ENCODE measurements at regions not wholly inside any gene's neighbourhood (a gene's known extent, or its start where the extent isn't known, plus 50 kb on each side); places are given as distances from the start of the nearest gene placed in this dataset.

GRCh38 chr6:113662688-113663333 is 194.3 kb upstream of the MARCKS start:
- no peaks in the 10 kb centered on the region for H3K36me3 ChIP-seq (ENCODE audit: control insufficient read depth in 2 of 2, extremely low read depth in 1 of 2, insufficient read depth in 2 of 2, low read length in 2 of 2)
- H3K27me3 ChIP-seq (ENCODE audit: control insufficient read depth in 2 of 2, insufficient read depth in 2 of 2, low read length in 2 of 2): no peaks in the 10 kb centered on the region
- no peak for TF ChIP-seq POLR2AphosphoS5 (IDR thresholded peaks at IDR 0.05; ENCODE audit: insufficient read depth, low read depth, low read length)
- no peak for TF ChIP-seq JUN (IDR thresholded peaks at IDR 0.05; ENCODE audit: borderline replicate concordance, insufficient read depth, insufficient read length, low read depth)
- no peak for TF ChIP-seq MYC (IDR thresholded peaks at IDR 0.05; ENCODE audit: low read depth, low read length)
- TF ChIP-seq CTCF (IDR thresholded peaks at IDR 0.05; ENCODE audit: extremely low read depth in 1 of 2, insufficient read depth in 1 of 2, low read depth in 1 of 2, low read length in 2 of 2): no peak
- TF ChIP-seq GATA2 (IDR thresholded peaks at IDR 0.05; ENCODE audit: insufficient read depth, insufficient read length, low read depth, low read length): no peak
- TF ChIP-seq FOS (IDR thresholded peaks at IDR 0.05; ENCODE audit: borderline replicate concordance, insufficient read depth, low read length): no peak
- no peak for TF ChIP-seq EZH2 (IDR thresholded peaks at IDR 0.05; ENCODE audit: borderline replicate concordance, low read depth, low read length, severe bottlenecking)
- dilution Hi-C loops (cut with MboI; ENCODE audit: extremely low pct_ligation_motif_present, low sequenced_read_pairs) (no loop called here), intact Hi-C loops (cut with micrococcal nuclease) (no loop called here)
- no peaks in the 10 kb centered on the region for H4K20me1 ChIP-seq (replicated peaks; ENCODE audit: control insufficient read depth, extremely low read depth, insufficient read depth, low read length)
- no peaks in the 10 kb centered on the region for H3K9me1 ChIP-seq (replicated peaks; ENCODE audit: control insufficient read depth, extremely low read depth, insufficient read depth, low read length)
- H3K4me1 ChIP-seq (ENCODE audit: control insufficient read depth, extremely low read depth, insufficient read depth, low read length): peaks cover 14% of the 10 kb centered on the region
- no peaks in the 10 kb centered on the region for H3K79me2 ChIP-seq (ENCODE audit: control insufficient read depth, insufficient read depth, low read length)
- ChIA-PET CTCF (interaction anchor here (1.2 kb wide), 1 partner anchor 10 kb away, joined by 4 read pairs; no protein-coding TSS in a partner anchor), POLR2A (no interaction called here)
- no peak overlapping the region for H3K27ac ChIP-seq (ENCODE audit: insufficient read depth, low read depth, low read length)
- no peak overlapping the region for H3K4me3 ChIP-seq (replicated peaks in 1 of 3; ENCODE audit: insufficient read depth in 1 of 3, low read depth in 1 of 3, low read length in 3 of 3)
- no peak for FAIRE-seq
- no peaks in the 10 kb centered on the region for H3K9me3 ChIP-seq (replicated peaks; ENCODE audit: control insufficient read depth, insufficient read depth, low read length)
- BruUV-seq (replicated peaks): no TSS peak
- peak overlapping the region; percentile 83 for H3K4me2 ChIP-seq (ENCODE audit: insufficient read depth, low read length)
- no peak overlapping the region for H2AFZ ChIP-seq (ENCODE audit: low read depth, low read length)
- H3K9ac ChIP-seq (replicated peaks; ENCODE audit: extremely low read depth, insufficient read depth, low read length): no peak overlapping the region
- no peak for DNase-seq (ENCODE audit: low read depth, low spot score)

All from endothelial cell of umbilical vein (primary cell).